K562 (cell line): ENCODE measurements at regions not wholly inside any gene's neighbourhood (a gene's known extent, or its start where the extent isn't known, plus 50 kb on each side); places are given as distances from the start of the nearest gene placed in this dataset.

Experiments used
- GTF3C2 ChIP-seq: IDR thresholded peaks from 3 replicates; pipeline ENCODE4 v1.6.1; 2011; ENCODE audit warnings: borderline replicate concordance, mild to moderate bottlenecking, moderate library complexity; ENCODE audit not compliant: insufficient read length; ENCODE audit errors: extremely low read depth
- TFAM ChIP-seq: fragments of 250-450 bp; sonication (Bioruptor Pico); conservative IDR thresholded peaks from 2 replicates; pipeline ENCODE4 v1.5.0; 2021; ENCODE audit warnings: mild to moderate bottlenecking, moderate library complexity

- TF ChIP-seq GTF3C2: no peak
- no peak for TF ChIP-seq TFAM
Observed at GRCh38 chrX:6986915-6987314, 160.6 kb upstream of the STS start.
